HG02678 (cell line): ENCODE measurements at regions not wholly inside any gene's neighbourhood (a gene's known extent, or its start where the extent isn't known, plus 50 kb on each side); places are given as distances from the start of the nearest gene placed in this dataset.
"Not testable (repeated sequence)": the region's sequence is repeated elsewhere in the genome, so short reads cannot be mapped to it uniquely, and the experiment has no call there.

Experiments
- ATAC-seq: cut with Tn5 transposase; IDR thresholded peaks from one replicate; pipeline ENCODE4 v1.9.1; 2021; ENCODE audit warnings: mild to moderate bottlenecking, moderate library complexity; ENCODE audit not compliant: unreplicated experiment

- no peak for ATAC-seq
Measured at GRCh38 chr10:23918839-23919238, 290.1 kb upstream of the KIAA1217 start.

GRCh38 chr10:23927576-23928325 is 281.2 kb upstream of the KIAA1217 start:
- ATAC-seq, result no peak

- ATAC-seq, result not testable (repeated sequence)
Measured at GRCh38 chr10:23934023-23934422, 274.9 kb upstream of the KIAA1217 start.

GRCh38 chr10:23945845-23946244 is 263.1 kb upstream of the KIAA1217 start:
- no peak for ATAC-seq

GRCh38 chr10:23951841-23952240 is 257.1 kb upstream of the KIAA1217 start:
- ATAC-seq, result no peak

GRCh38 chr10:23955456-23956225 is 253.3 kb upstream of the KIAA1217 start:
- ATAC-seq, result no peak

GRCh38 chr10:23965123-23965522 is 243.8 kb upstream of the KIAA1217 start:
- ATAC-seq, result no peak

- ATAC-seq, result no peak
Measured at GRCh38 chr10:23965880-23966279, 243.1 kb upstream of the KIAA1217 start.

- ATAC-seq, result no peak
Measured at GRCh38 chr10:23966504-23967051, 242.4 kb upstream of the KIAA1217 start.

- no peak for ATAC-seq
Measured at GRCh38 chr10:23968301-23968700, 240.6 kb upstream of the KIAA1217 start.

- no peak for ATAC-seq
Measured at GRCh38 chr10:23974746-23975272, 234.1 kb upstream of the KIAA1217 start.

- ATAC-seq, result no peak
Measured at GRCh38 chr10:23975431-23975830, 233.5 kb upstream of the KIAA1217 start.

GRCh38 chr10:23976275-23976674 is 232.7 kb upstream of the KIAA1217 start:
- no peak for ATAC-seq

- ATAC-seq, result no peak
Measured at GRCh38 chr10:23978317-23978716, 230.6 kb upstream of the KIAA1217 start.

- no peak for ATAC-seq
Measured at GRCh38 chr10:23980094-23980493, 228.8 kb upstream of the KIAA1217 start.

- no peak for ATAC-seq
Measured at GRCh38 chr10:23981520-23982309, 227.2 kb upstream of the KIAA1217 start.

- not testable (repeated sequence) for ATAC-seq
Measured at GRCh38 chr10:23984405-23984804, 224.5 kb upstream of the KIAA1217 start.

- no peak for ATAC-seq
Measured at GRCh38 chr10:23988006-23988405, 220.9 kb upstream of the KIAA1217 start.

- peak; percentile 81 for ATAC-seq
Measured at GRCh38 chr10:23994459-23995046, 214.4 kb upstream of the KIAA1217 start.

GRCh38 chr10:23999445-23999844 is 209.5 kb upstream of the KIAA1217 start:
- no peak for ATAC-seq
